HG02884 (cell line): ENCODE measurements at regions not wholly inside any gene's neighbourhood (a gene's known extent, or its start where the extent isn't known, plus 50 kb on each side); places are given as distances from the start of the nearest gene placed in this dataset.

Experiments
- ATAC-seq: cut with Tn5 transposase; IDR thresholded peaks from one replicate; pipeline ENCODE4 v1.9.1; 2021; ENCODE audit warnings: mild to moderate bottlenecking, moderate library complexity; ENCODE audit not compliant: unreplicated experiment

- ATAC-seq = no peak
These were observed 51.1 kb upstream of the POMGNT2 start for GRCh38 chr3:43156812-43157455.

- ATAC-seq = no peak
These were observed 49.7 kb upstream of the POMGNT2 start for GRCh38 chr3:43155464-43156121.
